ENCODE measurements at regions not wholly inside any gene's neighbourhood (a gene's known extent, or its start where the extent isn't known, plus 50 kb on each side); places are given as distances from the start of the nearest gene placed in this dataset.

DNA sequence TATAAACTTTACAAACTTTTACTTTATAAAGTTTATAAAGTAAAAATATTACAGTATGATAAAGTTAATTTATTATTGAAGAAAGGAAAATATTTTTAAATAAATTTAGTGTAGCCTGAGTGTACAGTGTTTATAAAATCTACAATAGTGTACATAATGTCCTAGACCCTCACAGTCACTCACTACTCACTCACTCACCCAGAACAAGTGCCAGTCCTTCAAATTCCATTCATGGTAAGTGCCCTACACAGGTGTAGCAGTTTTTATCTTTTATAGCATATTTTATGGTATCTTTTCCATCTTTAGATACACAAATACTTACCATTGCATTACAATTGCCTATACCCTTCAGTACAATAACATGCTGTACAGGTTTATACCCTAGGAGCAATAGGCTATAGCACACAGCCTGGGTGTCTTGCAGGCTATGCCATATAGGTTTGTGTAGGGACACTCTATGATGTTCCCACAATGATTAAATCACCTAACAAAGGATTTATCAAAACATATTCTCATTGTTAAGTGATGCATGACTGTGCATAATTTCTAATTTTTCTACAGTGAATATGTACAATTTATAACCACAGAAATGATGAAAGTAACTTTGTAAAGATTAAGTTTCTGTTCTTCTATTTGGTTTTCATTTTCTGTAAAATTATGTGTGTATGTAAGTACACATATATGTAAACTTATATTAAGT, 98.0 kb downstream of the SPRY2 start:
- Histone ChIP-seq H3K4me2 (ENCODE audit: low read depth, low read length, poor library complexity, severe bottlenecking) (no peak overlapping the region), H3K9me2 (replicated peaks; ENCODE audit: insufficient read depth, low read length) (no peaks in the 10 kb centered on the region), H3K27me3 (ENCODE audit: low read length) (no peaks in the 10 kb centered on the region), H3K9me3 (ENCODE audit: low read length) (peaks cover 11% of the 10 kb centered on the region), H3K27ac (ENCODE audit: low read length) (no peak overlapping the region), H3K79me2 (ENCODE audit: low read length) (no peaks in the 10 kb centered on the region), H2AFZ (ENCODE audit: low read length) (no peak overlapping the region), H3K4me3 (ENCODE audit: low read length) (no peak overlapping the region), H4K20me1 (ENCODE audit: insufficient read depth, low read depth, low read length) (no peaks in the 10 kb centered on the region), H3K4me1 (ENCODE audit: low read length) (no peaks in the 10 kb centered on the region), H3K9ac (ENCODE audit: low read length) (no peak overlapping the region), H3K36me3 (ENCODE audit: insufficient read depth, low read length) (no peaks in the 10 kb centered on the region)
- DNase-seq: no peak

DNA sequence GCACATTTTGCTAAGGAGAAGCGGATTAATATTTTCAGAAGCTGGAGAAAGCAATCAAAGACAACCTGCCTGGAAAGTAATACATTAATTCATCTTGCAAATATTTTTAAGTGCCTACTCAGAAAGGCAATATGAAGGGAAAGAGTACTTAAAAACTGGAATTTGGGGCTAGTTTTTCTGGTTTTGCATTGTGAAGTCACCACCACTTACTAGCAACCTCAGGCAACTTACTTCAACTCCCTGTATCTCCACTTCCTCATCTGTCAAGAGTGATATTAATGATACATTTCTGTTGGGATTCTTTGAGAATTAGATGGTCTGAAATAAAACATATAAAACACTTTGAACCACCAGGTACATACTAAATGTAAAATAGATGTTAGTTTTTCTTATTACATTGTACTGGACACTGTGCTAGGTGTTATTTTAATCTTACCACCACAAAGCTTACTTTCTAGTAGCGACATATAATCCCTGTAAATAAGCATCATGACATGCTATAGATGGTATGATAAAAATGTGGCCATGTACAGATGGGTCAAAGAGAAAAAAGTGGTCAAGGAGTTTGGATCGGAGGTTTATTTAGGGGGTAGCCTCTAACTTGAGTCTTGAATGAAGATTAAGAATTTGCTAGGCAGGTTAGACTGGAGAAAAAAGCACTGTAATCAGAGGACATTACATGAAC, 101.2 kb downstream of the SPRY2 start:
- Histone ChIP-seq H3K9me2 (replicated peaks; ENCODE audit: insufficient read depth, low read length) (no peaks in the 10 kb centered on the region), H3K27ac (ENCODE audit: low read length) (no peak overlapping the region), H2AFZ (ENCODE audit: low read length) (no peak overlapping the region), H3K9me3 (ENCODE audit: low read length) (peaks cover 4% of the 10 kb centered on the region), H3K4me1 (ENCODE audit: low read length) (no peaks in the 10 kb centered on the region), H3K27me3 (ENCODE audit: low read length) (no peaks in the 10 kb centered on the region), H3K36me3 (ENCODE audit: insufficient read depth, low read length) (no peaks in the 10 kb centered on the region), H4K20me1 (ENCODE audit: insufficient read depth, low read depth, low read length) (no peaks in the 10 kb centered on the region), H3K4me2 (ENCODE audit: low read depth, low read length, poor library complexity, severe bottlenecking) (no peak overlapping the region), H3K9ac (ENCODE audit: low read length) (no peak overlapping the region), H3K79me2 (ENCODE audit: low read length) (no peaks in the 10 kb centered on the region), H3K4me3 (ENCODE audit: low read length) (no peak overlapping the region)
- DNase-seq: no peak

DNA sequence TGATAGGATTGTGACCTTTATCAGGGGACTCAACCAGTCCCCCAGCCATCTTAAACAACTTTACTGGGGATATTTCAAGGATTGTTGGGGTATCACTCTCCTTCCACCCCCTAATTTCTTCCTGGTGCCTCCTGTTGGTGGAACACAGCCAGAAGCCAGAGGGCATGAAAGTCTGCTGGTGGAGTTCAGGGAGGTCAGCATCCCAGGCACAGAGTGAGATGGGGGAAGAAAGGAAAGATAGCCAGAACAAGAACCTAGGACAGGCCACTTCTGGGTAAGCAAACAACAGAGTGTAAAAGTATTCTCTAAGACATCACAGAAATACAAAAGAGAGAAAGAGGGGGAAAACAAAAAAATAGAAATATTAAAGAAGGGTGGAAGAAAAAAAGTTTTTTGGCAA, 101.8 kb downstream of the SPRY2 start:
- Histone ChIP-seq H3K4me2 (ENCODE audit: low read depth, low read length, poor library complexity, severe bottlenecking) (no peak overlapping the region), H3K27ac (ENCODE audit: low read length) (no peak overlapping the region), H3K79me2 (ENCODE audit: low read length) (no peaks in the 10 kb centered on the region), H3K9me2 (replicated peaks; ENCODE audit: insufficient read depth, low read length) (no peaks in the 10 kb centered on the region), H3K36me3 (ENCODE audit: insufficient read depth, low read length) (no peaks in the 10 kb centered on the region), H3K9me3 (ENCODE audit: low read length) (peaks cover 4% of the 10 kb centered on the region), H3K4me3 (ENCODE audit: low read length) (no peak overlapping the region), H3K27me3 (ENCODE audit: low read length) (no peaks in the 10 kb centered on the region), H3K4me1 (ENCODE audit: low read length) (no peaks in the 10 kb centered on the region), H2AFZ (ENCODE audit: low read length) (no peak overlapping the region), H3K9ac (ENCODE audit: low read length) (no peak overlapping the region), H4K20me1 (ENCODE audit: insufficient read depth, low read depth, low read length) (no peaks in the 10 kb centered on the region)
- DNase-seq: no peak

DNA sequence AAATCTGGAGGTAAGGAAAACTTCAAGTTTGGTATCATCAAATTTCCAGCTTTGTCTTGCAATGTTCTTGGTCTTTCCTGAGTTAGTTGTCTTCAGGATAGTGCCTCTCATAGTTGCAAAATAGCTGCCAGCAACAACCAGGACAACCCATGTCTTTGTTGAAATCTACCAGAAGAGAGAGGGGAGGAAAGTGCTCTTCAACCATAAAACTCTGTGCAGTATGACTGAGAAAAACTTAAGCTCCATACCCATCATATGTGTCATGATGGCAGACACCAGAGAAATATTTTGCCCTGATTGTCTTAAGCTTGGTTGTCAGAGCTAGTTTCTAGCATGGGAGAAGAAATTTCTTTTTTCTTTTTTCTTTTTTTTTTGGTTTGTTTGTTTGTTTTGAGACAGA, 103.3 kb downstream of the SPRY2 start:
- H3K4me3 ChIP-seq (ENCODE audit: low read length): no peak overlapping the region
- no peaks in the 10 kb centered on the region for H3K79me2 ChIP-seq (ENCODE audit: low read length)
- H3K36me3 ChIP-seq (ENCODE audit: insufficient read depth, low read length): no peaks in the 10 kb centered on the region
- H3K4me1 ChIP-seq (ENCODE audit: low read length): no peaks in the 10 kb centered on the region
- no peak overlapping the region for H3K27ac ChIP-seq (ENCODE audit: low read length)
- H3K9me3 ChIP-seq (ENCODE audit: low read length): no peaks in the 10 kb centered on the region; the same call in 1 of the 2 replicates
- DNase-seq: no peak
- no peak overlapping the region for H2AFZ ChIP-seq (ENCODE audit: low read length)
- no peaks in the 10 kb centered on the region for H4K20me1 ChIP-seq (ENCODE audit: insufficient read depth, low read depth, low read length)
- no peaks in the 10 kb centered on the region for H3K9me2 ChIP-seq (replicated peaks; ENCODE audit: insufficient read depth, low read length)
- no peaks in the 10 kb centered on the region for H3K27me3 ChIP-seq (ENCODE audit: low read length)
- no peak overlapping the region for H3K4me2 ChIP-seq (ENCODE audit: low read depth, low read length, poor library complexity, severe bottlenecking)
- no peak overlapping the region for H3K9ac ChIP-seq (ENCODE audit: low read length)

DNA sequence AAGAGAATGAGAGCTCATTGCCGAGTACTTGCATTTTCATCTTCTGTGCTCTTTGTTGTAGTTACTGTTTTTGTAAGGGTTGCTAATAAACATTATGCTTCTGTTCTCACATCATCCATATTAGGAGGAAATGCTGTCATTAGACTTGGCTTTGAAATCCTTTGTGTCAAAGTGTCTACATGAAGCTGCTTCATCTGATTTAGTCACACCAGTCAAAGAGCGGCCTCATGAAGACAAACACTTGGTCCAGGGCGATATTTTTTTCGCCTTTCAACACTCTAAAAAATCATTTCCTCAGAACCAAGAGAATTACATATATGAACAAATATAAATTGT, 105.0 kb downstream of the SPRY2 start:
- no peak for DNase-seq
- Histone ChIP-seq H4K20me1 (ENCODE audit: insufficient read depth, low read depth, low read length) (no peaks in the 10 kb centered on the region), H3K9ac (ENCODE audit: low read length) (no peak overlapping the region), H3K4me1 (ENCODE audit: low read length) (no peaks in the 10 kb centered on the region), H3K27me3 (ENCODE audit: low read length) (no peaks in the 10 kb centered on the region), H3K9me3 (ENCODE audit: low read length) (peaks cover 3% of the 10 kb centered on the region; the same call in 1 of the 2 replicates), H2AFZ (ENCODE audit: low read length) (no peak overlapping the region), H3K36me3 (ENCODE audit: insufficient read depth, low read length) (no peaks in the 10 kb centered on the region), H3K4me3 (ENCODE audit: low read length) (no peak overlapping the region), H3K27ac (ENCODE audit: low read length) (no peak overlapping the region), H3K4me2 (ENCODE audit: low read depth, low read length, poor library complexity, severe bottlenecking) (no peak overlapping the region), H3K9me2 (replicated peaks; ENCODE audit: insufficient read depth, low read length) (no peaks in the 10 kb centered on the region), H3K79me2 (ENCODE audit: low read length) (no peaks in the 10 kb centered on the region)

DNA sequence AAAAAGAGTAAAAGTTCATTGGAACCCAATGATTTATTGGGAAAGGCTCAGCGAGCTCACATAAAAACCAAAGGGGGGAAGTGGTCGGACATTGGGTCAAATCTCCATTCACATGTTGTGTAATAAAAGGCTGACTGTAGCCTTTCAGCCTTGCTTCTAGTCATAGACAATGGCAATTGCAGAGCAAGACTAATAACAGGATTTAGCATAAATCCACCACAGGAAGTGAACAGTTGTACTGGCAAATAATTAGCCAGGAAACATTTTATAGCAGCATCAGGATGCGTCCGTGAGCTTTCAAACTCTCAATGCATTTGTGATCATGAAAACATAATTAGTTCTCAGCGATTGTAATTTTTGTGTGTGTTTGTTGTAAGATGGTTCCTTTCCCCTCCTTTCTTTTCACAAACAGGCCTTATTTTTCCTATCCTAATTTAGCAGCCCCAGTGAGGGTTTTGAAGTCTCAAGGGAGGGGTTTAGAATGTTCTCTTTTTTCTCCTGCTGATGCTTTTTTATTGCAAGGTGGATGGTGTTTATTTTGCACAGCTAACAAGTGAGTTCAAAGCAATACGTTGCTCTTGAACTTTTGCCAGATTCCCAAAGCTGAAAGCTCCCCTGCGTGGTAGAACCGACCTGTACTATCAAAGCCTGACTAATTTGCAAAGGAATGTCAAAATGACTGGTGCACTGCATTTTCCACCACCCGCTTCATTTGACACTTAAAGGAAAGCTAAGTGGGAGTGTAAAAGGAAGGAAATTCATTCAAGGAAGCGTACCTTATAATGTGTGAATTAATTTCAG, 105.6 kb downstream of the SPRY2 start:
- Histone ChIP-seq H2AFZ (ENCODE audit: low read length) (no peak overlapping the region), H4K20me1 (ENCODE audit: insufficient read depth, low read depth, low read length) (no peaks in the 10 kb centered on the region), H3K4me2 (ENCODE audit: low read depth, low read length, poor library complexity, severe bottlenecking) (no peak overlapping the region), H3K9ac (ENCODE audit: low read length) (no peak overlapping the region), H3K4me1 (ENCODE audit: low read length) (no peaks in the 10 kb centered on the region), H3K4me3 (ENCODE audit: low read length) (no peak overlapping the region), H3K9me2 (replicated peaks; ENCODE audit: insufficient read depth, low read length) (no peaks in the 10 kb centered on the region), H3K27me3 (ENCODE audit: low read length) (no peaks in the 10 kb centered on the region), H3K36me3 (ENCODE audit: insufficient read depth, low read length) (no peaks in the 10 kb centered on the region), H3K79me2 (ENCODE audit: low read length) (no peaks in the 10 kb centered on the region), H3K9me3 (ENCODE audit: low read length) (0 out of 2 replicates have a peak, but pooled peaks cover 8% of the 10 kb centered on the region), H3K27ac (ENCODE audit: low read length) (no peak overlapping the region)
- no peak for DNase-seq

DNA sequence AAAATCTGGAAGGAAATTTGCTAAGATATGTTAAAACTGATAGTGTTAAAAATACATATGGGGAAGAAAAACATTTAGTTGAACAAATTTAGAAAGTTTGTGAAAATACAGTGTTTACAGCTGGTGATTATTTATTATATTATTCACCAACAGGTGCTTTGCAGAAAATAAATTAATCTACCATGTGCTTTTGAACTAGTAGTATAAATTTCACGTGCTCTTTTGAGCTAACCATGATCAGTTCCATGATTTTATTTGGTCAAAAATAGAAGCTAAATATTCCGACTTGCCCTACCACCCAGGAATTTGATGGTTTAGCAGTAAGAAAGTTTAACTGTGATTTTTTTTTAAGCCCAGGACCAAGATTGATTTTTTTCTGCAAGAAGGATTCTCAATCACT, 113.3 kb downstream of the SPRY2 start:
- H3K9me3 ChIP-seq (ENCODE audit: low read length): peaks cover 24% of the 10 kb centered on the region; the same call in 1 of the 2 replicates
- no peaks in the 10 kb centered on the region for H3K27me3 ChIP-seq (ENCODE audit: low read length)
- H3K4me2 ChIP-seq (ENCODE audit: low read depth, low read length, poor library complexity, severe bottlenecking): no peak overlapping the region
- H3K27ac ChIP-seq (ENCODE audit: low read length): no peak overlapping the region
- H3K79me2 ChIP-seq (ENCODE audit: low read length): no peaks in the 10 kb centered on the region
- H3K4me1 ChIP-seq (ENCODE audit: low read length): no peaks in the 10 kb centered on the region
- H2AFZ ChIP-seq (ENCODE audit: low read length): no peak overlapping the region
- no peaks in the 10 kb centered on the region for H3K9me2 ChIP-seq (replicated peaks; ENCODE audit: insufficient read depth, low read length)
- no peak for DNase-seq
- no peak overlapping the region for H3K4me3 ChIP-seq (ENCODE audit: low read length)
- no peak overlapping the region for H3K9ac ChIP-seq (ENCODE audit: low read length)
- no peaks in the 10 kb centered on the region for H3K36me3 ChIP-seq (ENCODE audit: insufficient read depth, low read length)
- H4K20me1 ChIP-seq (ENCODE audit: insufficient read depth, low read depth, low read length): no peaks in the 10 kb centered on the region

DNA sequence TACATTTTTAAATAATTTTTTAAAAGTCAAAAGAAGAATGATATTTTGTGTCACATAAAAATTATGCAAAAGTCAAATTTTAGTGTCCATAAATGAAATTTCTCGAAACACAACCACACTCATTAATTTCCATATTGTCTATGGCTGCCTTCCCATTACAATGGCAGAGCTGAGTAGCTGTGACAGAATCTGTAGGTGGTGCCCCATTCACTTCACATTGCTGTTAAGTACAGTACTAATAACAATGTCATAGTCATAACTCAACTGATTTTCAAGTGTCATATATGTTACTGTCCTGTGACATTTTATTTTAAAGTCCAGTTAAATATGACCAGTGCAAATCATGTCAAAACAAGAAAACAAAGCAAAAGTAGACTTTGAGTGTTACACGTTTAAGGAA, 114.3 kb downstream of the SPRY2 start:
- Histone ChIP-seq H4K20me1 (ENCODE audit: insufficient read depth, low read depth, low read length) (no peaks in the 10 kb centered on the region), H3K4me2 (ENCODE audit: low read depth, low read length, poor library complexity, severe bottlenecking) (no peak overlapping the region), H3K27me3 (ENCODE audit: low read length) (no peaks in the 10 kb centered on the region), H2AFZ (ENCODE audit: low read length) (no peak overlapping the region), H3K4me1 (ENCODE audit: low read length) (no peaks in the 10 kb centered on the region), H3K4me3 (ENCODE audit: low read length) (no peak overlapping the region), H3K9me2 (replicated peaks; ENCODE audit: insufficient read depth, low read length) (no peaks in the 10 kb centered on the region), H3K36me3 (ENCODE audit: insufficient read depth, low read length) (no peaks in the 10 kb centered on the region), H3K27ac (ENCODE audit: low read length) (no peak overlapping the region), H3K9ac (ENCODE audit: low read length) (no peak overlapping the region), H3K9me3 (ENCODE audit: low read length) (peaks cover 27% of the 10 kb centered on the region; the same call in 1 of the 2 replicates), H3K79me2 (ENCODE audit: low read length) (no peaks in the 10 kb centered on the region)
- no peak for DNase-seq
